Tibial artery (tissue), 4 donors: ENCODE measurements at regions not wholly inside any gene's neighbourhood (a gene's known extent, or its start where the extent isn't known, plus 50 kb on each side); places are given as distances from the start of the nearest gene placed in this dataset.

ENCODE experiments used
- DNase-seq, 2 donors: peaks; one replicate each; pipeline ENCODE4 v3.0.0-alpha.2; 2019
- H3K27ac ChIP-seq, 2 donors: fragments of 200-600 bp; sonication (generic) in 1 of 2; 1 replicate in 1 of 2; 2 replicates in 1 of 2; pipeline ENCODE4 v1.5.1; 2018 to 2019; ENCODE audit warnings: mild to moderate bottlenecking in 1 of 2
- H3K27me3 ChIP-seq, 2 donors: fragments of 200-600 bp; sonication (generic) in 1 of 2; one replicate each; pipeline versions ENCODE4 v1.5.1 to v1.6.0; 2016 to 2019
- H3K36me3 ChIP-seq, 3 donors: fragments of 200-600 bp; sonication (generic) in 2 of 3; one replicate each; pipeline ENCODE4 v1.5.1; 2016 to 2019; ENCODE audit warnings: mild to moderate bottlenecking in 2 of 3
- H3K4me1 ChIP-seq, 4 donors: fragments of 200-600 bp; sonication (generic) in 2 of 4; 1 replicate in 3 of 4; 2 replicates in 1 of 4; pipeline ENCODE4 v1.5.1; 2016 to 2019
- H3K4me3 ChIP-seq, 2 donors: fragments of 200-600 bp; sonication (generic) in 1 of 2; 1 replicate in 1 of 2; 2 replicates in 1 of 2; pipeline ENCODE4 v1.5.1; 2018 to 2019; ENCODE audit warnings: mild to moderate bottlenecking in 2 of 2
- H3K9me3 ChIP-seq, 3 donors: fragments of 200-600 bp; sonication (generic) in 1 of 3; one replicate each; pipeline ENCODE4 v1.5.1; 2016 to 2019
- CTCF ChIP-seq, 2 experiments: fragments of 200-600 bp in 1 of 2; fragments of 450-650 bp in 1 of 2; IDR thresholded peaks; one replicate each; pipeline ENCODE4 v1.5.1; 2017 to 2019; ENCODE audit warnings: antibody characterized with exemption in 2 of 2, mild to moderate bottlenecking in 1 of 2, moderate library complexity in 1 of 2
- intact Hi-C: fragments of 100-400 bp; cut with DNase I; formaldehyde crosslinking; loops from one replicate; pipeline ENCODE4 v1.15.0; 2023; ENCODE audit warnings: low total_unique reads

DNA sequence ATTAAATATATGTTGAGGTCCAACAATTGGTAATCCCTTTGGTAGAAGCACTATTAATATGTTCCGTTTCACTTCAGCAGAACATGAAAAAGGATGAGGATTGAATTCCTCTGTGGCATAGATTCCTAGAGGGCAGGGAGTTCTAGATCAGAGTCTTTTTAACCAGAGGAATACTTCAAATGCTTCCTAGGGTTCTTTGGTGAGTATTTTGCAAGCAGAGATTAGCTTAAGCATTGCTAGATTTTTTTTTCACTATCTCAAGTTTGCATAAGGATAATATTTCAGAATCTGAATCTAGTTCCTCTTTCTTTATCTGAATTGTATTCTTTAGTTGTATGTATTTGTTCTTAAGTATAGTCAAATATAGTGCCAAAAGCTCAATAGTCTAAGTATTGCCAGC, 116.6 kb upstream of the ADAMTSL1 start:
- Histone ChIP-seq H3K4me3 (no peak overlapping the region), H3K27ac (no peak overlapping the region), H3K4me1 (no peaks in the 10 kb centered on the region), H3K9me3 (no peaks in the 10 kb centered on the region), H3K27me3 (no peaks in the 10 kb centered on the region), H3K36me3 (no peaks in the 10 kb centered on the region)
- intact Hi-C loops = no loop called here
- TF ChIP-seq CTCF (IDR thresholded peaks at IDR 0.05) = no peak
- DNase-seq = no peak

DNA sequence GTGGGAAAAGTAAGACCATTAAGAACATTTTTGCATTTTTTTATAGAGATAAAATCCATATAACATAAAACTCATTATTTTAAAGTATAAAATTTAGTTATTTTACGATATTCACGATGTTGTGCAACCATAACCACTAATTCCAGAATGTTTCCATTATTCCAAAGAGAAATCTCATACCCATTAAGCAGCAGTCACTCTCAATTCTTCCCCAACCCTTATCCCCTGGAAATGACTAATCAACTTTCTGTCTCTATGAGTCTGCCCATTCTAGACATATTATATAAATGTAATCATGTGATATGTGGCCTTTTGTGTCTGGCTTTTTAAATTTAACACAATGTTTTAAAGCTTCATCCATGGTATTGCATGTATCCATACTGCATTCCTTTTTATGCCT, 115.6 kb upstream of the ADAMTSL1 start:
- intact Hi-C loops = no loop called here
- TF ChIP-seq CTCF (IDR thresholded peaks at IDR 0.05) = no peak

GRCh38 chr9:18359335-18359734, 114.6 kb upstream of the ADAMTSL1 start:
- H3K27ac ChIP-seq = no peak overlapping the region
- no peaks in the 10 kb centered on the region for H3K27me3 ChIP-seq
- intact Hi-C loops = no loop called here
- H3K36me3 ChIP-seq = no peaks in the 10 kb centered on the region
- H3K4me1 ChIP-seq = no peaks in the 10 kb centered on the region
- no peak for DNase-seq
- no peaks in the 10 kb centered on the region for H3K9me3 ChIP-seq
- no peak for TF ChIP-seq CTCF (IDR thresholded peaks at IDR 0.05)
- H3K4me3 ChIP-seq = no peak overlapping the region

More for the DNA sequence above, 115.6 kb upstream of the ADAMTSL1 start:
- H3K27ac ChIP-seq = no peak overlapping the region
- H3K36me3 ChIP-seq = no peaks in the 10 kb centered on the region
- H3K4me1 ChIP-seq = no peaks in the 10 kb centered on the region
- DNase-seq = no peak
- H3K4me3 ChIP-seq = no peak overlapping the region
- no peaks in the 10 kb centered on the region for H3K9me3 ChIP-seq
- H3K27me3 ChIP-seq = no peaks in the 10 kb centered on the region

- no peak for TF ChIP-seq CTCF (IDR thresholded peaks at IDR 0.05)
- no peak for DNase-seq
- Histone ChIP-seq H3K4me1 (no peaks in the 10 kb centered on the region), H3K4me3 (no peak overlapping the region), H3K27me3 (no peaks in the 10 kb centered on the region), H3K36me3 (no peaks in the 10 kb centered on the region), H3K27ac (no peak overlapping the region), H3K9me3 (no peaks in the 10 kb centered on the region)
- intact Hi-C loops = no loop called here
These were observed 113.9 kb upstream of the ADAMTSL1 start for GRCh38 chr9:18360005-18360404.

- no peak for DNase-seq
- Histone ChIP-seq H3K4me1 (no peaks in the 10 kb centered on the region), H3K9me3 (no peaks in the 10 kb centered on the region), H3K27me3 (no peaks in the 10 kb centered on the region), H3K36me3 (no peaks in the 10 kb centered on the region), H3K4me3 (no peak overlapping the region), H3K27ac (no peak overlapping the region)
- TF ChIP-seq CTCF (IDR thresholded peaks at IDR 0.05) = no peak
- intact Hi-C loops = no loop called here
These were observed 112.3 kb upstream of the ADAMTSL1 start for GRCh38 chr9:18361646-18362045.

- Histone ChIP-seq H3K9me3 (no peaks in the 10 kb centered on the region), H3K4me1 (no peaks in the 10 kb centered on the region), H3K27ac (no peak overlapping the region), H3K36me3 (no peaks in the 10 kb centered on the region), H3K4me3 (no peak overlapping the region), H3K27me3 (no peaks in the 10 kb centered on the region)
- no peak for TF ChIP-seq CTCF (IDR thresholded peaks at IDR 0.05)
- intact Hi-C loops = no loop called here
- DNase-seq = no peak
These were observed 111.8 kb upstream of the ADAMTSL1 start for GRCh38 chr9:18362166-18362565.
